Smooth muscle cell (in vitro differentiated cells): ENCODE measurements at regions not wholly inside any gene's neighbourhood (a gene's known extent, or its start where the extent isn't known, plus 50 kb on each side); places are given as distances from the start of the nearest gene placed in this dataset.

Source experiments
- DNase-seq: peaks from one replicate; lab custom pipeline; 2025; ENCODE audit not compliant: unreplicated experiment; lab: John Stamatoyannopoulos, UW
- H2AFZ ChIP-seq: fragments of 200-600 bp; sonication (generic); 2 replicates; pipeline ENCODE4 v1.6.0; 2016; ENCODE audit warnings: antibody characterized with exemption, low read depth, mild to moderate bottlenecking
- H3F3A ChIP-seq: fragments of 200-600 bp; sonication (generic); 2 replicates; pipeline ENCODE4 v1.6.0; 2017; ENCODE audit warnings: antibody characterized with exemption, low read depth
- H3K27ac ChIP-seq: fragments of 200-600 bp; sonication (generic); 2 replicates; pipeline ENCODE4 v1.5.1; 2016; ENCODE audit warnings: low read depth, mild to moderate bottlenecking
- H3K27me3 ChIP-seq: fragments of 200-600 bp; sonication (generic); 2 replicates; pipeline ENCODE4 v1.6.1; 2016; ENCODE audit warnings: low read depth, mild to moderate bottlenecking
- H3K36me3 ChIP-seq: fragments of 200-600 bp; sonication (generic); 2 replicates; pipeline ENCODE4 v1.5.1; 2016; ENCODE audit warnings: low read depth
- H3K4me1 ChIP-seq: fragments of 200-600 bp; sonication (generic); 2 replicates; pipeline ENCODE4 v1.5.1; 2016; ENCODE audit warnings: low read depth
- H3K4me2 ChIP-seq: fragments of 200-600 bp; sonication (generic); 2 replicates; pipeline ENCODE4 v1.6.0; 2016; ENCODE audit warnings: mild to moderate bottlenecking
- H3K4me3 ChIP-seq: fragments of 200-600 bp; sonication (generic); 2 replicates; pipeline ENCODE4 v1.5.1; 2016; ENCODE audit warnings: mild to moderate bottlenecking
- H3K79me2 ChIP-seq: fragments of 200-600 bp; sonication (generic); 2 replicates; pipeline ENCODE4 v1.6.0; 2016; ENCODE audit warnings: low read depth, mild to moderate bottlenecking
- H3K9ac ChIP-seq: fragments of 200-600 bp; sonication (generic); 2 replicates; pipeline ENCODE4 v1.6.0; 2016; ENCODE audit warnings: low read depth
- H3K9me3 ChIP-seq: fragments of 200-600 bp; sonication (generic); replicated peaks from 2 replicates; pipeline ENCODE4 v1.5.1; 2016; ENCODE audit warnings: low read depth
- H4K20me1 ChIP-seq: fragments of 200-600 bp; sonication (generic); 2 replicates; pipeline ENCODE4 v1.6.0; 2016; ENCODE audit warnings: low read depth
- WGBS: methylation state at CpG from one replicate; pipeline ENCODE4 v1.1.7; 2016; ENCODE audit warnings: low lambda C conversion rate; 5-methylcytosine and 5-hydroxymethylcytosine counted together
- TF ChIP-seq, protein P1 (sequence below): fragments of 200-600 bp; sonication (generic); IDR thresholded peaks from 2 replicates; pipeline ENCODE4 v1.5.1; 2017; ENCODE audit warnings: borderline replicate concordance, mild to moderate bottlenecking, antibody characterized with exemption; ENCODE audit not compliant: insufficient read depth, poor library complexity, severe bottlenecking

DNA sequence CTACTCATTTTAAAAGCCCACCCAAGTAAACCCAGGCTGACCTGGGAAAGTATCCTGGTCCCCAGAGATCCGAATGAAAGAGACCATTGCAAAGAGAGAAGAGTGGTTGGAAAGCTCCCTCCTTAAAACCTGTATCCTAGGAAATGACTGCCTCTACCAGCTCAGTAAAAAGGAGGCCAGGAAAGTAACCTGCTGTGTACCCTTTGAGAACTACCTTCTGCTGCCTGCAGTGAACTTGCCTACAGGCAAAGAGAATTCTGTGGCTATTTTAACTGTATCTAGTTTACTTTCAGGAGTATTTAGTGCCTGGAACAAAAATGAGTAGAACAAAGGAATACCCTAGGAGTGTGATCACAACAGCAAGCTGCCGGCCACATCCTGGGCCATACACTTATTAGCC, 641.7 kb upstream of the NRXN1 start:
- Histone ChIP-seq H3K27ac (no peak overlapping the region), H3K4me2 (no peak overlapping the region), H3K79me2 (no peaks in the 10 kb centered on the region), H3K9ac (no peak overlapping the region), H3K4me3 (no peak overlapping the region), H3K27me3 (no peaks in the 10 kb centered on the region), H2AFZ (no peak overlapping the region), H3F3A (no peaks in the 10 kb centered on the region), H3K36me3 (no peaks in the 10 kb centered on the region), H4K20me1 (no peaks in the 10 kb centered on the region), H3K4me1 (no peaks in the 10 kb centered on the region), H3K9me3 (no peaks in the 10 kb centered on the region)
- TF ChIP-seq, protein P1, sequence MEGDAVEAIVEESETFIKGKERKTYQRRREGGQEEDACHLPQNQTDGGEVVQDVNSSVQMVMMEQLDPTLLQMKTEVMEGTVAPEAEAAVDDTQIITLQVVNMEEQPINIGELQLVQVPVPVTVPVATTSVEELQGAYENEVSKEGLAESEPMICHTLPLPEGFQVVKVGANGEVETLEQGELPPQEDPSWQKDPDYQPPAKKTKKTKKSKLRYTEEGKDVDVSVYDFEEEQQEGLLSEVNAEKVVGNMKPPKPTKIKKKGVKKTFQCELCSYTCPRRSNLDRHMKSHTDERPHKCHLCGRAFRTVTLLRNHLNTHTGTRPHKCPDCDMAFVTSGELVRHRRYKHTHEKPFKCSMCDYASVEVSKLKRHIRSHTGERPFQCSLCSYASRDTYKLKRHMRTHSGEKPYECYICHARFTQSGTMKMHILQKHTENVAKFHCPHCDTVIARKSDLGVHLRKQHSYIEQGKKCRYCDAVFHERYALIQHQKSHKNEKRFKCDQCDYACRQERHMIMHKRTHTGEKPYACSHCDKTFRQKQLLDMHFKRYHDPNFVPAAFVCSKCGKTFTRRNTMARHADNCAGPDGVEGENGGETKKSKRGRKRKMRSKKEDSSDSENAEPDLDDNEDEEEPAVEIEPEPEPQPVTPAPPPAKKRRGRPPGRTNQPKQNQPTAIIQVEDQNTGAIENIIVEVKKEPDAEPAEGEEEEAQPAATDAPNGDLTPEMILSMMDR, result no peak
- WGBS, result 60% methylated on average over 2 of the region's 2 CpGs
- no peak for DNase-seq

DNA sequence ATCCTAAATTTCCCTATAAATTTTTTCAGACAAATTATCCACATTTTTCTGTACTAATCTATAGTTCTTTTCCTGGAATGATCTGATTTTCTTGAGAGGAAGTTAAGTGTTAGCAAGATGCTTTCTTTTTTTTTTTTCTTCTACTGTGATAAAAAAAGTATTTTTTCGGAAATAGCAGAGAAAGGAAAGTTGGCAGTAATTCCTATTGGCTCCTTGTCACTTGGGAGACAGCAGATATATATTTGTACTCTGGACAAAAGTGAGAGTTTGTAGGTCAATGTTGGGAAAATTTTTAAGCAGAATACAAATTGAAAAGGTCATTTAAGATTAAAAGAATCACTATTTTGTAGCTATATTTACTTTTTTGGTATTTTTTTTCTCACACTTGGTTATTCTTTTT, 635.7 kb upstream of the NRXN1 start:
- WGBS, result 85% methylated on average over 1 of the region's 1 CpG
- no peak overlapping the region for H3K4me3 ChIP-seq
- H3K27ac ChIP-seq, result no peak overlapping the region
- no peak for DNase-seq
- no peaks in the 10 kb centered on the region for H3K9me3 ChIP-seq
- H3K4me2 ChIP-seq, result no peak overlapping the region
- no peaks in the 10 kb centered on the region for H3K36me3 ChIP-seq
- H2AFZ ChIP-seq, result no peak overlapping the region
- H3F3A ChIP-seq, result no peaks in the 10 kb centered on the region
- H3K4me1 ChIP-seq, result no peaks in the 10 kb centered on the region
- TF ChIP-seq, protein P1, result no peak
- H3K79me2 ChIP-seq, result no peaks in the 10 kb centered on the region
- no peaks in the 10 kb centered on the region for H3K27me3 ChIP-seq
- H4K20me1 ChIP-seq, result no peaks in the 10 kb centered on the region
- H3K9ac ChIP-seq, result no peak overlapping the region

- Histone ChIP-seq H3K27ac (no peak overlapping the region), H3K79me2 (no peaks in the 10 kb centered on the region), H3K9me3 (no peaks in the 10 kb centered on the region), H3K4me2 (no peak overlapping the region), H3K4me3 (no peak overlapping the region), H3K27me3 (no peaks in the 10 kb centered on the region), H3K9ac (no peak overlapping the region), H3F3A (no peaks in the 10 kb centered on the region), H2AFZ (no peak overlapping the region), H3K36me3 (no peaks in the 10 kb centered on the region), H3K4me1 (no peaks in the 10 kb centered on the region), H4K20me1 (no peaks in the 10 kb centered on the region)
- 44% methylated on average over 5 of the region's 5 CpGs for WGBS
- DNase-seq, result no peak
- TF ChIP-seq, protein P1, result no peak
These were observed 630.3 kb upstream of the NRXN1 start for GRCh38 chr2:51662187-51662586.

- Histone ChIP-seq H3K9ac (no peak overlapping the region), H3K79me2 (no peaks in the 10 kb centered on the region), H3F3A (no peaks in the 10 kb centered on the region), H3K9me3 (no peaks in the 10 kb centered on the region), H3K27ac (no peak overlapping the region), H3K4me3 (no peak overlapping the region), H4K20me1 (no peaks in the 10 kb centered on the region), H3K27me3 (no peaks in the 10 kb centered on the region), H2AFZ (no peak overlapping the region), H3K4me1 (no peaks in the 10 kb centered on the region), H3K4me2 (no peak overlapping the region), H3K36me3 (no peaks in the 10 kb centered on the region)
- DNase-seq, result no peak
- TF ChIP-seq, protein P1, result no peak
- WGBS, result 92% methylated on average over 4 of the region's 4 CpGs
These were observed 625.9 kb upstream of the NRXN1 start for GRCh38 chr2:51657849-51658248.
